GM18498 (cell line): ENCODE measurements at regions not wholly inside any gene's neighbourhood (a gene's known extent, or its start where the extent isn't known, plus 50 kb on each side); places are given as distances from the start of the nearest gene placed in this dataset.
"Not testable (repeated sequence)": the region's sequence is repeated elsewhere in the genome, so short reads cannot be mapped to it uniquely, and the experiment has no call there.

ENCODE experiments used
- ATAC-seq: cut with Tn5 transposase; IDR thresholded peaks from one replicate; pipeline ENCODE4 v1.9.1; 2021; ENCODE audit warnings: mild to moderate bottlenecking, moderate library complexity; ENCODE audit not compliant: unreplicated experiment

GRCh38 chr14:106694638-106695393 lies 1168.4 kb downstream of the TMEM121 start:
- no peak for ATAC-seq

- ATAC-seq: not testable (repeated sequence)
Observed at GRCh38 chr14:106698620-106699267, 1172.4 kb downstream of the TMEM121 start.

GRCh38 chr14:106703651-106704050 lies 1177.3 kb downstream of the TMEM121 start:
- ATAC-seq: not testable (repeated sequence)

- not testable (repeated sequence) for ATAC-seq
Observed at GRCh38 chr14:106706488-106706887, 1180.1 kb downstream of the TMEM121 start.

- not testable (repeated sequence) for ATAC-seq
Observed at GRCh38 chr14:106710187-106710586, 1183.8 kb downstream of the TMEM121 start.

- ATAC-seq: not testable (repeated sequence)
Observed at GRCh38 chr14:106712513-106712912, 1186.1 kb downstream of the TMEM121 start.

- peak; percentile 62 for ATAC-seq
Observed at GRCh38 chr14:106714446-106715428, 1188.4 kb downstream of the TMEM121 start.

- ATAC-seq: not testable (repeated sequence)
Observed at GRCh38 chr14:106717544-106717943, 1191.2 kb downstream of the TMEM121 start.

GRCh38 chr14:106719880-106720279 lies 1193.5 kb downstream of the TMEM121 start:
- not testable (repeated sequence) for ATAC-seq

GRCh38 chr14:106721926-106722325 lies 1195.5 kb downstream of the TMEM121 start:
- ATAC-seq: not testable (repeated sequence)

- not testable (repeated sequence) for ATAC-seq
Observed at GRCh38 chr14:106722813-106723687, 1196.7 kb downstream of the TMEM121 start.

GRCh38 chr14:106727962-106728361 lies 1201.6 kb downstream of the TMEM121 start:
- not testable (repeated sequence) for ATAC-seq

GRCh38 chr14:106728611-106729010 lies 1202.2 kb downstream of the TMEM121 start:
- no peak for ATAC-seq

- ATAC-seq: no peak
Observed at GRCh38 chr14:106729551-106729950, 1203.2 kb downstream of the TMEM121 start.

GRCh38 chr14:106733771-106734170 lies 1207.4 kb downstream of the TMEM121 start:
- ATAC-seq: no peak

- ATAC-seq: no peak
Observed at GRCh38 chr14:106737021-106737420, 1210.6 kb downstream of the TMEM121 start.

- no peak for ATAC-seq
Observed at GRCh38 chr14:106738075-106738474, 1211.7 kb downstream of the TMEM121 start.

GRCh38 chr14:106738598-106739258 lies 1212.3 kb downstream of the TMEM121 start:
- ATAC-seq: not testable (repeated sequence)

GRCh38 chr14:106741086-106741827 lies 1214.9 kb downstream of the TMEM121 start:
- ATAC-seq: peak; percentile 77
